Esophagus muscularis mucosa (tissue), 4 donors: ENCODE measurements at regions not wholly inside any gene's neighbourhood (a gene's known extent, or its start where the extent isn't known, plus 50 kb on each side); places are given as distances from the start of the nearest gene placed in this dataset.
A peak's percentile ranks its signal among the peaks of the same experiment; 100 is the strongest.

Source experiments
- DNase-seq: peaks from one replicate; pipeline ENCODE4 v3.0.0-alpha.2; 2017; ENCODE audit errors: extremely low spot score
- H3K27ac ChIP-seq, 4 donors: fragments of 200-600 bp; sonication (generic); replicated peaks in 1 of 4; 1 replicate in 3 of 4; 2 replicates in 1 of 4; pipeline ENCODE4 v1.5.1; 2016 to 2019; ENCODE audit warnings: mild to moderate bottlenecking in 1 of 4
- H3K27me3 ChIP-seq, 4 donors: fragments of 200-600 bp; sonication (generic); one replicate each; pipeline versions ENCODE4 v1.5.1 to v1.6.0; 2016 to 2019
- H3K36me3 ChIP-seq, 4 donors: fragments of 200-600 bp; sonication (generic); one replicate each; pipeline ENCODE4 v1.5.1; 2016 to 2019
- H3K4me1 ChIP-seq, 4 donors: fragments of 200-600 bp; sonication (generic); one replicate each; pipeline ENCODE4 v1.5.1; 2016 to 2019
- H3K4me3 ChIP-seq, 4 donors: fragments of 200-600 bp; sonication (generic); 1 replicate in 2 of 4; 2 replicates in 2 of 4; pipeline ENCODE4 v1.5.1; 2016 to 2019; ENCODE audit warnings: mild to moderate bottlenecking in 4 of 4, moderate library complexity in 1 of 4
- H3K9me3 ChIP-seq, 4 donors: fragments of 200-600 bp; sonication (generic); 1 replicate in 3 of 4; 2 replicates in 1 of 4; pipeline ENCODE4 v1.5.1; 2016 to 2019
- EP300 ChIP-seq: sonication (generic); formaldehyde crosslinking; IDR thresholded peaks from one replicate; pipeline ENCODE4 v1.6.1; 2017; ENCODE audit warnings: antibody characterized with exemption
- POLR2A ChIP-seq: fragments of 450-650 bp; IDR thresholded peaks from one replicate; pipeline ENCODE4 v1.6.1; 2017; ENCODE audit warnings: antibody characterized with exemption, moderate library complexity, mild to moderate bottlenecking, low read depth
- POLR2AphosphoS5 ChIP-seq, 2 donors: sonication (generic); formaldehyde crosslinking; IDR thresholded peaks; one replicate each; pipeline ENCODE4 v1.6.1; 2017; ENCODE audit warnings: antibody characterized with exemption in 2 of 2
- WGBS: methylation state at CpG from one replicate; pipeline ENCODE4 v1.1.5; 2018; 5-methylcytosine and 5-hydroxymethylcytosine counted together
- intact Hi-C: fragments of 100-400 bp; cut with DNase I; formaldehyde crosslinking; loops from one replicate; pipeline ENCODE4 v1.15.1; 2023
- TF ChIP-seq, protein P1 (sequence below), 3 experiments: fragments of 200-600 bp in 2 of 3; fragments of 450-650 bp in 1 of 3; sonication (generic) in 2 of 3; IDR thresholded peaks; one replicate each; pipeline ENCODE4 v1.5.1; 2017 to 2019; ENCODE audit warnings: antibody characterized with exemption in 3 of 3, mild to moderate bottlenecking in 2 of 3, moderate library complexity in 1 of 3

DNA sequence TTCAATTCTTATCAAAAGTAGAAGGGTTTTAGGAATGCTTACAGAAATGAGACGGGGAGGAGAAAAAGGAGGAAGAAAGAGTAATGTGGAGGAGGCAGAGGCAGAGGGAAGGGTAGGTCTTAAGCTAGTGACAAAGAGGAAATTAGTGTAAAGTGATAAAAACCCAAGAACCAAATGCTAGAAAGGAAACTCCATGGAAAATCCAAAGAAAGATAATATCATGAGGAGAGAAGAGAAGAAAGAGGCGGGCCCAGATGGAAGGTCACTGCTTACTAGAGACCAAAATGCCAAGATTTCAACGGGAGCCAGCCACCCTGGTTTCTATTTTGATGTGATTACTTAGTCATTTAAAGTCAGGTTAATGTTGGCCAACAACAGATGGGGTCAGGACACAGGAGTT lies 68.6 kb upstream of the IL12B start:
- Histone ChIP-seq H3K36me3 (no peaks in the 10 kb centered on the region), H3K4me3 (no peak overlapping the region), H3K27me3 (peaks cover 0 to 4% (median 0%) of the 10 kb centered on the region in 4 donors), H3K27ac (no peak overlapping the region), H3K9me3 (no peaks in the 10 kb centered on the region), H3K4me1 (peaks cover 0 to 1% (median under 1%) of the 10 kb centered on the region in 4 donors)
- 74% methylated on average over 3 of the region's 3 CpGs for WGBS
- intact Hi-C loops: no loop called here
- TF ChIP-seq POLR2AphosphoS5 (IDR thresholded peaks at IDR 0.05) (no peak), EP300 (no peak), POLR2A (no peak)
- TF ChIP-seq, protein P1, sequence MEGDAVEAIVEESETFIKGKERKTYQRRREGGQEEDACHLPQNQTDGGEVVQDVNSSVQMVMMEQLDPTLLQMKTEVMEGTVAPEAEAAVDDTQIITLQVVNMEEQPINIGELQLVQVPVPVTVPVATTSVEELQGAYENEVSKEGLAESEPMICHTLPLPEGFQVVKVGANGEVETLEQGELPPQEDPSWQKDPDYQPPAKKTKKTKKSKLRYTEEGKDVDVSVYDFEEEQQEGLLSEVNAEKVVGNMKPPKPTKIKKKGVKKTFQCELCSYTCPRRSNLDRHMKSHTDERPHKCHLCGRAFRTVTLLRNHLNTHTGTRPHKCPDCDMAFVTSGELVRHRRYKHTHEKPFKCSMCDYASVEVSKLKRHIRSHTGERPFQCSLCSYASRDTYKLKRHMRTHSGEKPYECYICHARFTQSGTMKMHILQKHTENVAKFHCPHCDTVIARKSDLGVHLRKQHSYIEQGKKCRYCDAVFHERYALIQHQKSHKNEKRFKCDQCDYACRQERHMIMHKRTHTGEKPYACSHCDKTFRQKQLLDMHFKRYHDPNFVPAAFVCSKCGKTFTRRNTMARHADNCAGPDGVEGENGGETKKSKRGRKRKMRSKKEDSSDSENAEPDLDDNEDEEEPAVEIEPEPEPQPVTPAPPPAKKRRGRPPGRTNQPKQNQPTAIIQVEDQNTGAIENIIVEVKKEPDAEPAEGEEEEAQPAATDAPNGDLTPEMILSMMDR (IDR thresholded peaks at IDR 0.05): no peak
- DNase-seq: no peak

- TF ChIP-seq EP300 (no peak), POLR2AphosphoS5 (IDR thresholded peaks at IDR 0.05) (no peak), POLR2A (no peak)
Measured at GRCh38 chr5:159400476-159400875, 70.2 kb upstream of the IL12B start.

GRCh38 chr5:159402311-159402710 lies 72.0 kb upstream of the IL12B start:
- Histone ChIP-seq H3K36me3 (no peaks in the 10 kb centered on the region), H3K9me3 (no peaks in the 10 kb centered on the region), H3K4me1 (peaks cover 0 to 8% (median 3%) of the 10 kb centered on the region in 4 donors), H3K27me3 (peaks cover 0 to 8% (median 0%) of the 10 kb centered on the region in 4 donors), H3K4me3 (no peak overlapping the region), H3K27ac (no peak overlapping the region)
- 60% methylated on average over 1 of the region's 1 CpG for WGBS
- intact Hi-C loops: no loop called here
- peak; percentile 79 for DNase-seq
- TF ChIP-seq POLR2AphosphoS5 (IDR thresholded peaks at IDR 0.05) (no peak), EP300 (no peak), POLR2A (no peak)
- TF ChIP-seq, protein P1 (IDR thresholded peaks at IDR 0.05): no peak

More at GRCh38 chr5:159400476-159400875, 70.2 kb upstream of the IL12B start:
- DNase-seq: no peak
- no peak overlapping the region for H3K4me3 ChIP-seq
- intact Hi-C loops: no loop called here
- H3K36me3 ChIP-seq: no peaks in the 10 kb centered on the region
- no peaks in the 10 kb centered on the region for H3K9me3 ChIP-seq
- H3K27me3 ChIP-seq: peaks cover 0 to 8% (median 0%) of the 10 kb centered on the region in 4 donors
- 65% methylated on average over 3 of the region's 3 CpGs for WGBS
- peaks cover 0 to 8% (median 3%) of the 10 kb centered on the region in 4 donors for H3K4me1 ChIP-seq
- no peak overlapping the region for H3K27ac ChIP-seq

- TF ChIP-seq EP300: no peak
- TF ChIP-seq POLR2A: no peak
- TF ChIP-seq, protein P1 (IDR thresholded peaks at IDR 0.05): no peak
- no peak for TF ChIP-seq POLR2AphosphoS5 (IDR thresholded peaks at IDR 0.05)
- peaks cover 0 to 8% (median 0%) of the 10 kb centered on the region in 4 donors for H3K27me3 ChIP-seq
- H3K4me1 ChIP-seq: peaks cover 0 to 8% (median 3%) of the 10 kb centered on the region in 4 donors
- no peak overlapping the region for H3K4me3 ChIP-seq
- DNase-seq: peak; percentile 70
- intact Hi-C loops: no loop called here
- no peaks in the 10 kb centered on the region for H3K9me3 ChIP-seq
- 78% methylated on average over 5 of the region's 5 CpGs for WGBS
- no peak overlapping the region for H3K27ac ChIP-seq
- H3K36me3 ChIP-seq: no peaks in the 10 kb centered on the region
Measured at GRCh38 chr5:159402856-159403255, 72.6 kb upstream of the IL12B start.

DNA sequence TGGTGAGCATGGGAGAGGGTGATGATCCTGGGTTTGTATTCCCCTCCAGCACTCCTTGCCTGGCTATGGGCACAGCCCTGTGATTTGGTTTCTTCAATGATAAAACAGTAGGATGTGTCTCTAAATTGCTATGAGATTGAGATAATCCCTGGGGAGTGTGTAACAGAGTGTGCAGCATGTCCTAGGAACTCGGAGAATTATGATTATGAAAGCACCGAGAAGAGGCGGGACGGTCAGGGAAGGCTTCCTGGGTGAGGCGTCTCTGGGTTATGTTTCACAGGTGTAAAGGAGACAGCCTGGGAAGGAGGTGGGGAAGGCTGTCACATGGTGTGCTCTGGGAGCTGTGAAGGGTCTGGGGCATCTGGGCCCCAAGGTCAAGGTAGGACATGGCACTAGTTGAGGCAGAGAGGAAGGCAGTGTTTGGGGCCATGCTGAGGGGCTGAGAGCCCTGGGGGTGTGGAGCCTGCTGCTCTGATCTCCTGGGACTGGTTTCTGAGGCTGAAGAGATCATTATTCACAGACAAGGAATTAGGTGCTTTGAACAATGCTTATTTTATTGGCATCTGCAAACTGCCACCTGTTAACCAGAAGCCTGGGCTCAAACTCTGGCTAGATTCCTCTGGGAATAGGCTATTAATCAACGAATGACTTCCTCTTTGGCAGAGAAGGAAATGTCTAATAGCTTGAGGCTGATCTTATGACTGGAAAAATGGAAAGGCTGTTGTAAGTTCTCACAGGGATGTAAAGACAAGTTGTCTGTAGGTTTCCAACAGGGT lies 73.8 kb upstream of the IL12B start:
- 35% methylated on average over 6 of the region's 6 CpGs for WGBS

More for the DNA sequence above, 73.8 kb upstream of the IL12B start:
- DNase-seq: peak; percentile 80
- H3K27me3 ChIP-seq: peaks cover 0 to 8% (median 0%) of the 10 kb centered on the region in 4 donors
- peaks cover 0 to 8% (median 3%) of the 10 kb centered on the region in 4 donors for H3K4me1 ChIP-seq
- no peaks in the 10 kb centered on the region for H3K36me3 ChIP-seq
- intact Hi-C loops: no loop called here
- no peak for TF ChIP-seq POLR2AphosphoS5 (IDR thresholded peaks at IDR 0.05)
- TF ChIP-seq POLR2A: no peak
- TF ChIP-seq, protein P1 (IDR thresholded peaks at IDR 0.05): no peak
- no peak for TF ChIP-seq EP300
- H3K9me3 ChIP-seq: no peaks in the 10 kb centered on the region
- H3K27ac ChIP-seq: no peak overlapping the region
- H3K4me3 ChIP-seq: no peak overlapping the region
